ENCODE measurements at regions not wholly inside any gene's neighbourhood (a gene's known extent, or its start where the extent isn't known, plus 50 kb on each side); places are given as distances from the start of the nearest gene placed in this dataset.

GRCh38 chr2:6412533-6413091 lies 453.1 kb downstream of the CMPK2 start:
- Histone ChIP-seq H3K27ac (ENCODE audit: low read length) (no peak overlapping the region), H3K4me3 (ENCODE audit: low read depth in 2 of 2, low read length in 2 of 2) (no peak overlapping the region), H3K36me3 (ENCODE audit: control insufficient read depth, insufficient read depth, low read length) (no peaks in the 10 kb centered on the region), H3K4me1 (ENCODE audit: control insufficient read depth, insufficient read depth, low read length) (no peaks in the 10 kb centered on the region), H3K27me3 (ENCODE audit: control insufficient read depth, insufficient read depth, low read length) (no peaks in the 10 kb centered on the region), H3K9me3 (ENCODE audit: control insufficient read depth, insufficient read depth, low read depth, low read length) (no peaks in the 10 kb centered on the region)
- in situ Hi-C loops (cut with HindIII; ENCODE audit: low pct_unique_long_range_greater_than_20kb, low sequenced_read_pairs): no loop called here
- intact Hi-C loops (cut with micrococcal nuclease; ENCODE audit: unreplicated experiment): no loop called here
- ChIA-PET POLR2A (no interaction called here), CTCF (no interaction called here)
- no TSS peak for BruUV-seq (replicated peaks)
- DNase-seq (ENCODE audit: low read depth, low spot score): peak; percentile 15
- ATAC-seq: no peak
- no peak for TF ChIP-seq TCF7L2 (IDR thresholded peaks at IDR 0.05; ENCODE audit: low read depth, low read length)

GRCh38 chr2:6417050-6417449 lies 448.7 kb downstream of the CMPK2 start:
- H3K4me3 ChIP-seq (ENCODE audit: low read depth in 2 of 2, low read length in 2 of 2): no peak overlapping the region
- ChIA-PET POLR2A (no interaction called here), CTCF (no interaction called here)
- no peak for TF ChIP-seq REST (IDR thresholded peaks at IDR 0.05; ENCODE audit: insufficient read depth in 1 of 2, low read depth in 2 of 2, low read length in 1 of 2)
- TF ChIP-seq, protein P1, sequence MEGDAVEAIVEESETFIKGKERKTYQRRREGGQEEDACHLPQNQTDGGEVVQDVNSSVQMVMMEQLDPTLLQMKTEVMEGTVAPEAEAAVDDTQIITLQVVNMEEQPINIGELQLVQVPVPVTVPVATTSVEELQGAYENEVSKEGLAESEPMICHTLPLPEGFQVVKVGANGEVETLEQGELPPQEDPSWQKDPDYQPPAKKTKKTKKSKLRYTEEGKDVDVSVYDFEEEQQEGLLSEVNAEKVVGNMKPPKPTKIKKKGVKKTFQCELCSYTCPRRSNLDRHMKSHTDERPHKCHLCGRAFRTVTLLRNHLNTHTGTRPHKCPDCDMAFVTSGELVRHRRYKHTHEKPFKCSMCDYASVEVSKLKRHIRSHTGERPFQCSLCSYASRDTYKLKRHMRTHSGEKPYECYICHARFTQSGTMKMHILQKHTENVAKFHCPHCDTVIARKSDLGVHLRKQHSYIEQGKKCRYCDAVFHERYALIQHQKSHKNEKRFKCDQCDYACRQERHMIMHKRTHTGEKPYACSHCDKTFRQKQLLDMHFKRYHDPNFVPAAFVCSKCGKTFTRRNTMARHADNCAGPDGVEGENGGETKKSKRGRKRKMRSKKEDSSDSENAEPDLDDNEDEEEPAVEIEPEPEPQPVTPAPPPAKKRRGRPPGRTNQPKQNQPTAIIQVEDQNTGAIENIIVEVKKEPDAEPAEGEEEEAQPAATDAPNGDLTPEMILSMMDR (IDR thresholded peaks at IDR 0.05): no peak
- no peak for TF ChIP-seq SIN3A (IDR thresholded peaks at IDR 0.05; ENCODE audit: borderline replicate concordance, insufficient read depth, low read depth, low read length)
- TF ChIP-seq POLR2AphosphoS5 (IDR thresholded peaks at IDR 0.05; ENCODE audit: low read depth, low read length): no peak
- no peak for TF ChIP-seq TCF7L2 (IDR thresholded peaks at IDR 0.05; ENCODE audit: low read depth, low read length)
- no peak for ATAC-seq
- H3K27ac ChIP-seq (ENCODE audit: low read length): no peak overlapping the region
- no TSS peak for BruUV-seq (replicated peaks)
- no peak for DNase-seq (ENCODE audit: low read depth, low spot score)
- H3K36me3 ChIP-seq (ENCODE audit: control insufficient read depth, insufficient read depth, low read length): no peaks in the 10 kb centered on the region
- intact Hi-C loops (cut with micrococcal nuclease; ENCODE audit: unreplicated experiment) (no loop called here), in situ Hi-C loops (cut with HindIII; ENCODE audit: low pct_unique_long_range_greater_than_20kb, low sequenced_read_pairs) (no loop called here)
- H3K4me1 ChIP-seq (ENCODE audit: control insufficient read depth, insufficient read depth, low read length): no peaks in the 10 kb centered on the region
- no peaks in the 10 kb centered on the region for H3K27me3 ChIP-seq (ENCODE audit: control insufficient read depth, insufficient read depth, low read length)
- no peaks in the 10 kb centered on the region for H3K9me3 ChIP-seq (ENCODE audit: control insufficient read depth, insufficient read depth, low read depth, low read length)

- BruUV-seq (replicated peaks): no TSS peak
- intact Hi-C loops (cut with micrococcal nuclease; ENCODE audit: unreplicated experiment): no loop called here
- H3K36me3 ChIP-seq (ENCODE audit: control insufficient read depth, insufficient read depth, low read length): no peaks in the 10 kb centered on the region
- no peak for ATAC-seq
- in situ Hi-C loops (cut with HindIII; ENCODE audit: low pct_unique_long_range_greater_than_20kb, low sequenced_read_pairs): no loop called here
- H3K27ac ChIP-seq (ENCODE audit: low read length): no peak overlapping the region
- ChIA-PET POLR2A (no interaction called here), CTCF (no interaction called here)
- no peak for TF ChIP-seq POLR2AphosphoS5 (IDR thresholded peaks at IDR 0.05; ENCODE audit: low read depth, low read length)
- TF ChIP-seq, protein P1 (IDR thresholded peaks at IDR 0.05): no peak
- TF ChIP-seq REST (IDR thresholded peaks at IDR 0.05; ENCODE audit: insufficient read depth in 1 of 2, low read depth in 2 of 2, low read length in 1 of 2): no peak
- TF ChIP-seq TCF7L2 (IDR thresholded peaks at IDR 0.05; ENCODE audit: low read depth, low read length): no peak
- no peak for TF ChIP-seq SIN3A (IDR thresholded peaks at IDR 0.05; ENCODE audit: borderline replicate concordance, insufficient read depth, low read depth, low read length)
- H3K4me1 ChIP-seq (ENCODE audit: control insufficient read depth, insufficient read depth, low read length): no peaks in the 10 kb centered on the region
- H3K9me3 ChIP-seq (ENCODE audit: control insufficient read depth, insufficient read depth, low read depth, low read length): no peaks in the 10 kb centered on the region
- H3K27me3 ChIP-seq (ENCODE audit: control insufficient read depth, insufficient read depth, low read length): no peaks in the 10 kb centered on the region
- no peak for DNase-seq (ENCODE audit: low read depth, low spot score)
- no peak overlapping the region for H3K4me3 ChIP-seq (ENCODE audit: low read depth in 2 of 2, low read length in 2 of 2)
Measured at GRCh38 chr2:6418291-6418690, 447.4 kb downstream of the CMPK2 start.
